KBM-7 (cell line): ENCODE measurements at regions not wholly inside any gene's neighbourhood (a gene's known extent, or its start where the extent isn't known, plus 50 kb on each side); places are given as distances from the start of the nearest gene placed in this dataset.

Experiments
- DNase-seq: peaks from one replicate; pipeline ENCODE4 v3.0.0-alpha.2; 2015
- in situ Hi-C: fragments of 300-500 bp; cut with MboI; formaldehyde crosslinking; loops from 2 replicates; pipeline ENCODE4 v1.14.3; 2020; ENCODE audit warnings: low sequenced_read_pairs, low pct_unique_long_range_greater_than_20kb, mixed read lengths

GRCh38 chr2:88303865-88304264, 133.7 kb downstream of the THNSL2 start:
- in situ Hi-C loops = no loop called here
- DNase-seq = no peak

DNA sequence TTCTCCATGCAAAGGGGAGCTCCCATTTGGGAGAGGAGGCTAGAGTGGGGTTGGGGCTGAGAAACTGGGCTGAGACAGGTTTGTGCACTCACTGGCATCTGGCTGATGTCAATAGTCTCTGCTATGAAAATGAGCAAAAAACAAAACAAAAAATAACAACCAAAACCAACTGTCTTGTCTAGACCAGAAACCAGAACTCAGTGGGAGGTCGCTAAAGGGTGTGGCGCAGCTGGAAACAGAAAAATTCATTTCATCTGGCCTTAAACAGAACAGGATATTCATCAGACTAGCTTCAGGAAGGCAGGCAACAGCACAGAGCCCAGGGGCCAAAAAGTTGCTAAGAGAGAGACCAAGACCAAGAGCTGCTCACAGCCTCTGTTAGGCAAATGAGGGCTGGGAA, 126.1 kb downstream of the THNSL2 start:
- in situ Hi-C loops = no loop called here
- DNase-seq = no peak

DNA sequence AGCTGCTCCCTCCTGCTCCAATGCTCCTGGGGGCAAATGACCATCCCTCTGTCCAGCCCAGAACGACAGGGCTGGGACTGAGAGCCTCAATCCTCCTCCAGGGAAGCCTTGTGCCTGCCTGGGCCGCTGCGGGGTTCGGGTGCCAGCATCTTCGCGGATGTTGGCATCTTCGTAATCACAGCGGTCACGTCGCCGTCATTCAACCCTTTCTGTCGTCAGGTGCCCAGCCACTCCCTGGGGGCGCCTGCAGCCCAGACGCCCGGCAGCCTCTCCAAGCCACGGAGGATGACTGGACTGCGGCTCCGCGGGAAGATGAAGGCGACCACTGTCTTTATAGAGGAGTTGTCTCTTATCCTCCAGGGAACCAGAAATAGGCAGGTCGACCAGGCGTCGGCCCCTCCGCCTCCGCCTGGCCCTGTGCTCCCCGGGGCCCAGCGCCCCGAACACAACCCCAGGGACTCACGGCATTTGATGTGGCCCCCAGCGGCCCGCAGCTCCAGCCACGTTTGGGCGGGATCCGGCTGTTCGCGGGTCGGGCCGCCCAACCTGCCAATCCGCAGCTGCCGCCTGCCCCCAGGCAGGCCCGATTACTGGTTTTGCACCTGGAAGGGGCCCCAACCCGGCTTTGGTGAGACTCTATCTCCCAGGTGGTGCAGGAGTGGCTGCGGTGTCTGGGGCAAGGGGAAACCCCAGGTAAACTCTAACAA, 113.9 kb downstream of the THNSL2 start:
- no peak for DNase-seq
- in situ Hi-C loops = no loop called here

GRCh38 chr2:88281302-88282217, 111.4 kb downstream of the THNSL2 start:
- DNase-seq = peak; percentile 7
- in situ Hi-C loops = no loop called here

GRCh38 chr2:88269836-88270235, 99.7 kb downstream of the THNSL2 start:
- in situ Hi-C loops = no loop called here
- no peak for DNase-seq

DNA sequence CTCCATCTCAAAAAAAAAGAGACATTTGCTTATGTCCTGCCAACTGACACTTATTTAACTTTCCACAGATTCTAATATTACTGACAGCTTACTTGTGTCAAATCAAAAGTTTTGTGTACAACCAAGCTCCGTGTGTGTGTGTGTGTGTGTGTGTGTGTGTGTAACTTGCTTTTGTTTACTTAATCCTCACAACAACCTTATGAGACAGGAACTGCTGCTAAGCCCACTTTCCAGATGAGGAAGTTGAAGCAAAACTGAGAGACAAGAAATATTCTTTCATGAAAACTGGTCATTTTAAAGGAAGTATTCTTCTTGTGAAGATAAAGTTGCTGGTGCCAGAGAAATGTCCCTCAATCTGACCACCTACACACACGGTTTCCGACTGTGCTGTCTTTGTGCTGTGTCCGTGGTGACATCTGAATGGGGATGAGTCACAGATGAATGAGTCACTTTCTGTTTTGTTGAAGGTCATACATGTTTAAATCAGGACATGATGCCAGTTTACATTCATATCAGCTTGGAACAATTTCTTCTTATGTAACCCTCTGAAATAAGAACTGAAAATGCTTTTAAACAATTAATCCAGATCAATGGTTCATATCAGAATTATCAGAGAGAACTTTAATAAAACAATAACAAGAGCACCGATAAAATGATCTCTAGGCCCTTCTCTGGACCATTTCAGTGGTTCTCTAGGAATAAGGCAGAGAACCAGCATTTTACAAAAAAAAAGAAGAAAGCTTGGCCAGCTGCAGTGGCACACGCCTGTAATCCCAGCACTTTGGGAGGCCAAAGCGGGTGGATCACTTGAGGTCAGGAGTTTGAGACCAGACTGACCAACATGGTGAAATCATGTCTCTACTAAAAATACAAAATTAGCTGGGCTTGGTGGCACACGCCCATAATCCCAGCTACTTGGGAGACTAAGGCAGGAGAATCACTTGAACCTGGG, 95.5 kb downstream of the THNSL2 start:
- in situ Hi-C loops = no loop called here
- DNase-seq = peak; percentile 3

DNA sequence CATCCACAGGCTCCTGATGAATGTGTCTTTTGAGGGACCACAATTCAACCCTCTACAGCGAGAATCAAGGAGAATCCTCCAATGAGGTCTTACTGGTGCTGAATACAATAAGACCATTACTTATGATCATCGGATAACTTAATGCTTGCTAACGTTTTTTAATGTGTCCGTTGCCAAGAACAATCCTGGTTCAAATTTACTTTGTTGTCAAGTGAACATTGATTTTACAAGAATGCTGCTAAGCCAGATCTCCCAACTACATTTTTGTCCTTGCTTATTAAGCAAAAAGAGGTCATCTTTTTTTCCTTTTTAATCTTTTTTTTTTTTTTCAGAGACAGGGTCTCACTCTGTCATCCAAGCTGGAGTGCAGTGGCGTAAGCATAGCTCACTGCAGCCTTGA, 93.7 kb downstream of the THNSL2 start:
- in situ Hi-C loops = no loop called here

DNA sequence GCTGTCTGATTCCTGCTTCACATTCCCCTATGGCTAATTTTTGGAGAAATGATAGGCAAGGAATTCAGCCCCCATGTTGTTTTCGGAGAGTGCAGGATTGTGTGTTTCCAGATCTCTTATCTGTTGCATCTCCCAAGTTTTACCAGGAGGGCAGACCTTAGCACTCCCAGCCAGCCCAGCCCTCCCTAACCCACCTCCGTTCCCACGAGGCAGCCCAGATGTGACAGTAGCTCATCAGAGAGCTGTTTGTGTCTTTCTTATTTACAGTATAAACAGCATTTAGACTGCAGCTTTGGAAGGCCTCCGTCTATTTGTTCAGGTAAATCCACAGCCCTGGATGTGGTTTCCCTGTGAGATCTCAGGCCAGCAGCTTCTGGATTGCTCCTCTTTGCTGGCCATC, 91.6 kb downstream of the THNSL2 start:
- DNase-seq = no peak
- in situ Hi-C loops = no loop called here

More for the DNA sequence above, 93.7 kb downstream of the THNSL2 start:
- no peak for DNase-seq

DNA sequence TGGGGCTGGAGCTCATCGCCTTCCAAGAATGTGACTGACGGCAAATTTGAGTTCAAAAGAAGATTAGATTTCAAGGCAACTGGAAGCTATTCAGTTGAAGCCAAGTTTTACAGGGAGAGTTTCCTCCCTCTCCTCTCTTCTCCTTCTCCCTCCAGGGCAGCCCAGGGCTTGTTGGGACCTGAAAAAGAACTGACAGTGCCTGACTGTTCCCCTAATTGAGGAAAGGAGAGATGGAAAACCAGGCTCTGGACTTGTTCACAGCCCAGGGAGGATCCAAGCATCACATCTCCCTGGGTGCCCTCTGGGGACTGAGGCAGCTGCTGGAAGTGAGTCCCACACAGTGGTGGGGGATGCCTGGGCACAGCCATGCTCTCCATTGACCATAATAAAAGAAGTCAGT, 88.1 kb downstream of the THNSL2 start:
- in situ Hi-C loops = no loop called here
- DNase-seq = no peak

DNA sequence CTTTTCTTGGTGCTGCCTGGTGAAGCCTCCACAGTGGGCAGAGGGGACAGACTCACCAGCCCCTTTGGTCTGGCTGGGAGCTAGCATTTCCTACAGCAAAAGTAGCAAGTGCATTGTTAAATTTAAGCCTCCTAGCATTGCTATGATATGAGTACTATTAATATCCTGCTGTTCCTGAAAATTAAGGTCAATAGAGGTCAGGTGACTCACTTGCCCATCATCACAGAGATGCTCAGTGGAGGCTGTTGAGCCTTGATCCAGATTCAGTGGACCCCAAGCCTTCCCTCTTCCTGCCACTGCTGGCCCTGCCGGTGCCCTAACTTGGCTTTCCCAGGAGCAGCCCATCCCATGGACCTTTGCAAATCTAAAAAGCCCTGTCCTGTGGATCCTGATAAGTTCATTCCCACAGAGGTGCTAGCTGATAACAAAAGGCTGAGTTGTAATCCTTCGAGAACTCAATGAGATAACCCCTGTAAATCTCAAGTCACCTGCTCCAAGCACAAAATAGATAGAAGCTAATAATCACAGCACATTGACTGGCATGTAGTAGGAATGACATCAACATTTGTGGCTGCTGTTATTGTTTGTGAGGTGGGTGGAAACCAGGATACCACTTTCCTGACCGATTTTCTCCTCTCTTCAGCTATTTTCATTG, 84.4 kb downstream of the THNSL2 start:
- no peak for DNase-seq
- in situ Hi-C loops = no loop called here

DNA sequence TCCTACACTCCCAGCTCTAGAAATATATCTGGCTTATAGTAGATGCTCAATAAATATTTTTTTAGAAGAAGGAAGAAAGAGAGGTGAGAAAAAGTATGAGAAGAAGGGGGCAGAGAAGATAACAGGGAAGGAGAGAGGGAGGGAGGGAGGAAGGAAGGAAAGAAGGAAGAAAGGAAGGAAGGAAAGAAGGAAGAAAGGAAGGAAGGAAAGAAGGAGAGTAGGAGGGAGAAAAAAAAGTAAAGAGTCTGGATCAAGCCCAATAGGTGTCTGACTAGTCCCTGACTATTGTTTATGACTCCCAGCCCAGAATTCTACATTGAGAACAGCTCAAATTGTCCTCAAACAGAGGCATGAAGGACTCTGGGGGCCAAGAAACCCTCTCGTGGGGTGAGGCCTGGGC, 83.9 kb downstream of the THNSL2 start:
- in situ Hi-C loops = no loop called here

GRCh38 chr2:88253375-88253774, 83.2 kb downstream of the THNSL2 start:
- in situ Hi-C loops = no loop called here
- no peak for DNase-seq

More for the DNA sequence above, 83.9 kb downstream of the THNSL2 start:
- no peak for DNase-seq

DNA sequence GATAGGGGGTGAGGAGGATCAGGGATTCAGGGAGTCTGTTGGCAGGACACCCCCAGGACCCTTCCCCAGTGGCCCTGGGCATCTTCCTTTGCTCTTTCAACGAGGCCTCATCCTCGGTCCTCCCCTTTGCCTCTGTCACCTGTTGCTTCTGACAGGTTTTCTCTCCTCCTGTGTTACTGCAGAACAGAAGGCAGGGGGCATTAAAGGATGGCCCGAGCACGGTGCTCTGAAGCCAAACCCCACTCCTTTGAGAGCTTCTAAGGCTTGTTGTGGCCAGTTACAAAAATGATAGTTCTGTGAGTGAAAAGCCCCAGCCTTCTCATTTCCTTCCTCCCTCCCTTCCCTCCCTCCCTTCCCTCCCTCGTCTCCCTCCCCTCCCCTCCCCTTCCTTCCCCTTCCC, 82.5 kb downstream of the THNSL2 start:
- DNase-seq = no peak
- in situ Hi-C loops = no loop called here

DNA sequence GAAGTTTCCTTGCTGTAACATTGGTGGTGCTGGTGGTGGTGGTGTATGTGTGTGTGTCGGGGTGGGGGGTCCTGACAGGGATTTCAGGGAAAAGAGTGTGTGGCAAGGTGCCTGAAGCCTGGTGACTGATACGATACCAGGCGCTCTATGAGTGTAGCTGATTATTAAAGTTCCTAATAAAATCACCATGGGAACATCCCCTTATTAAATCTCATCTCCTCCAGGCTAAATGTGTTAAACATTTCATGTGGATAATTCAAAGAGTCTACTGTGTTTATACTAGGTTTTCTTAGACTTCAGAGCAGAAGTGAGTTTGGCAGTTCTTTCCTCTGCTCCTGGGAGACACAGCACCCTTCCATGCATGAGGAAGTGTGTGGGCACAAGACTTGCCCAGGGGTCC, 82.0 kb downstream of the THNSL2 start:
- in situ Hi-C loops = no loop called here
- no peak for DNase-seq

DNA sequence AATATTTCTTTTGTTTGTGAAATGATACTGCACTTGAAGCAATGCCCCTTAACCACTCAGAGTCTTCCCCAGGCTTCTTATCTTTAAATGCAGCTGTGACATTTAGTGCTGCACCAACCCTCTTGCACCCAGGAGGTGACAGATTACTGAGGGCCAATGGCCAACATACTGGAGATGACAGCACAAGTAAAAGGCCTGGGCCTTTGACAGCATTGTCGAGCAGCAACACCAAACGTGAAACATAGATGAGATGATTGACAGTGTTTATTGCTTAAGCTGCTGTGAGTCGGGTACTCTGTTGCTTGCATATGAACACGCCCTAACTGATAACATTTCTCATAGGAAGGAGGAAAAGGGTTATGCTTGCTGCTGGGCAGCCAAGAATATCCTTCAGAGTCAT, 80.3 kb downstream of the THNSL2 start:
- in situ Hi-C loops = no loop called here
- DNase-seq = no peak

DNA sequence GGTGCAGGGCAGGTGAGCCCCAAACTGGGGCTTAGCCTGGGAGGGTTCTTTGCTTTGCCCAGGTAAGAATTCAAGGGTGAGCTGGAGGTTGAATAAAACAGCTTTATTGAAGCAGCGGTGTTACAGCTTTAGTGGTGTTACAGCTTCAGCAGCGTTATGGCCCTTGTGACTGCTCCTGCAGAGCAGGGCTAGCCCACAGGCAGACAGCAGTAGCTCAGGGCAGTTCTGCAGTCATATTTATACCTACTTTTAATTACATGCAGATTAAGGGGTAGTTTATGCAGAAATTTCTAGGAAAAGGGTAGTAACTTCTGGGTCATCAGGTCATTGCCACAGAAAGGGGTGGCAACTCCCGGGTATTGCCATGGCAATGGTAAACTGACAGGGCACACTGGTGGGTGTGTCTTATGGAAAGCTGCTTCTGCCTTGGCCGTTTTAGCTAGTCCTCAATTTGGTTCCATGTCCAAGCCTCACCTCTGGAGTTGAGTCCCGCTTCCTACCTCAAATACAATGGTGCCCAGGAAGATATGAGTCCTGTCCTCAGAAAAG, 78.2 kb downstream of the THNSL2 start:
- no peak for DNase-seq
- in situ Hi-C loops = no loop called here

- DNase-seq = no peak
- in situ Hi-C loops = no loop called here
Measured at GRCh38 chr2:88247531-88247930, 77.4 kb downstream of the THNSL2 start.

- in situ Hi-C loops = no loop called here
- no peak for DNase-seq
Measured at GRCh38 chr2:88245109-88245508, 75.0 kb downstream of the THNSL2 start.

DNA sequence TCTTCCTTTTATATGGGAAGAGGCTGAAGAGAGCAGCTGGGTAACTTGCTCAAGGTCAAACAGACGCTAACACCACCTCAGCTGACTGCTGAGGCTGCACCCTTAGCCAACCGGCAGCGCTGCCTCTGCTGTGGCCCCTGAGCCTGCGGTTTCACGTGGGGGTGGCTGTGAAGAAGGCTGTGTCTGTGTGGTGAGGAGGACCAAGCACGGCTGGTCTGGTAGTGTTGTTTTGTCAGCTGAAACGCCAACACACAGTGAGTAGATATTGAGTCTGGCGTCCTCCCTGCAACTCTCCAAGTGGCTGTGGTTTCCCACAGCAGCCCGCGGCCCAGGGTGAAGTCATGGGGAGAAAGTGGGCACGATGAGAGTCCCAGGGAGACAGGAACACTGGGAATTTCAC, 69.6 kb downstream of the THNSL2 start:
- in situ Hi-C loops = no loop called here
- DNase-seq = peak; percentile 20
